Hepatocyte (in vitro differentiated cells): ENCODE measurements at regions not wholly inside any gene's neighbourhood (a gene's known extent, or its start where the extent isn't known, plus 50 kb on each side); places are given as distances from the start of the nearest gene placed in this dataset.

ENCODE experiments used
- DNase-seq: peaks from one replicate; pipeline ENCODE4 v3.0.0-alpha.2; 2016; ENCODE audit warnings: low spot score
- H2AFZ ChIP-seq: fragments of 200-600 bp; sonication (generic); 2 replicates; pipeline ENCODE4 v1.6.0; 2016; ENCODE audit warnings: antibody characterized with exemption, mild to moderate bottlenecking
- H3K27ac ChIP-seq: fragments of 200-600 bp; sonication (generic); 2 replicates; pipeline ENCODE4 v1.5.1; 2016; ENCODE audit warnings: mild to moderate bottlenecking
- H3K27me3 ChIP-seq: fragments of 200-600 bp; sonication (generic); 2 replicates; pipeline ENCODE4 v1.6.1; 2016
- H3K36me3 ChIP-seq: fragments of 200-600 bp; sonication (generic); replicated peaks from 2 replicates; pipeline ENCODE4 v1.5.1; 2016; ENCODE audit warnings: low read depth; ENCODE audit not compliant: insufficient read depth
- H3K4me1 ChIP-seq: fragments of 200-600 bp; sonication (generic); 2 replicates; pipeline ENCODE4 v1.5.1; 2016; ENCODE audit warnings: mild to moderate bottlenecking, moderate library complexity; ENCODE audit not compliant: insufficient read depth
- H3K4me2 ChIP-seq: fragments of 200-600 bp; sonication (generic); 2 replicates; pipeline ENCODE4 v1.6.0; 2016
- H3K4me3 ChIP-seq: fragments of 200-600 bp; sonication (generic); 2 replicates; pipeline ENCODE4 v1.5.1; 2016; ENCODE audit warnings: mild to moderate bottlenecking
- H3K79me2 ChIP-seq: fragments of 200-600 bp; sonication (generic); 2 replicates; pipeline ENCODE4 v1.6.0; 2017; ENCODE audit warnings: mild to moderate bottlenecking
- H3K9me2 ChIP-seq: fragments of 200-600 bp; sonication (generic); replicated peaks from 2 replicates; pipeline ENCODE4 v1.6.0; 2017; ENCODE audit warnings: mild to moderate bottlenecking; ENCODE audit not compliant: insufficient read depth
- H3K9me3 ChIP-seq: fragments of 200-600 bp; sonication (generic); 2 replicates; pipeline ENCODE4 v1.5.1; 2016; ENCODE audit warnings: low read depth, mild to moderate bottlenecking
- H4K20me1 ChIP-seq: fragments of 200-600 bp; sonication (generic); 2 replicates; pipeline ENCODE4 v1.6.0; 2016; ENCODE audit warnings: mild to moderate bottlenecking; ENCODE audit not compliant: insufficient read depth, poor library complexity, severe bottlenecking
- EZH2 ChIP-seq: fragments of 200-600 bp; sonication (generic); IDR thresholded peaks from 2 replicates; pipeline ENCODE4 v1.6.1; 2016; ENCODE audit warnings: antibody characterized with exemption, mild to moderate bottlenecking, borderline replicate concordance
- EZH2phosphoT487 ChIP-seq: fragments of 200-600 bp; sonication (generic); IDR thresholded peaks from one replicate; pipeline ENCODE4 v1.6.1; 2018; ENCODE audit warnings: antibody characterized with exemption, mild to moderate bottlenecking, low read depth, moderate library complexity; ENCODE audit not compliant: unreplicated experiment, severe bottlenecking
- WGBS: methylation state at CpG from one replicate; pipeline ENCODE4 v1.1.6; 2016; ENCODE audit warnings: low lambda C conversion rate; ENCODE audit errors: missing lambda C conversion rate; 5-methylcytosine and 5-hydroxymethylcytosine counted together
- TF ChIP-seq, protein P1 (sequence below): fragments of 200-600 bp; sonication (generic); IDR thresholded peaks from 2 replicates; pipeline ENCODE4 v1.5.1; 2016; ENCODE audit warnings: antibody characterized with exemption, mild to moderate bottlenecking; ENCODE audit not compliant: poor library complexity

DNA sequence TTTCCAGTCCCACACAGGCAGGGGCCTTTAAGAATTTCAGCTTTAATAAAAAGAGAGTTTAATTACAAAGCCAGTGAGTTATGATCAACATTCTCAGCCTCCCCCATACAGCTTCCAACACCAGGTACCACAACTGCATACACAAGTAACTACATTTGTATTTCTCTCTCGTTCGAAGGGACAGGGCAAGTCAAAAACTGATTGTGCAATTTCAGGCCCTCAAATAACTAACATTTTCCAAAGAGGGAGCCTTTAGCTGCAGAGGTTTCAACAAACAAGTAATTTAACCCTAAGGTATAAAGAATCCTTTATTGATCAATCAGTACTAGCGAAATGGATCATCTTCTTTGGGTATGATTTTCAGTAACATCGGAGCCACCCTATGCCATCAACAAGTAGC lies 142.4 kb downstream of the ZNF281 start:
- H3K36me3 ChIP-seq, result no peaks in the 10 kb centered on the region
- no peak overlapping the region for H3K4me3 ChIP-seq
- no peaks in the 10 kb centered on the region for H3K9me2 ChIP-seq
- no peaks in the 10 kb centered on the region for H3K9me3 ChIP-seq
- H2AFZ ChIP-seq, result no peak overlapping the region
- TF ChIP-seq EZH2, result no peak
- no peaks in the 10 kb centered on the region for H3K27me3 ChIP-seq
- 94% methylated on average over 4 of the region's 4 CpGs for WGBS
- H3K4me2 ChIP-seq, result no peak overlapping the region
- H3K79me2 ChIP-seq, result no peaks in the 10 kb centered on the region
- no peaks in the 10 kb centered on the region for H4K20me1 ChIP-seq
- H3K4me1 ChIP-seq, result no peaks in the 10 kb centered on the region
- no peak for DNase-seq
- H3K27ac ChIP-seq, result no peak overlapping the region

DNA sequence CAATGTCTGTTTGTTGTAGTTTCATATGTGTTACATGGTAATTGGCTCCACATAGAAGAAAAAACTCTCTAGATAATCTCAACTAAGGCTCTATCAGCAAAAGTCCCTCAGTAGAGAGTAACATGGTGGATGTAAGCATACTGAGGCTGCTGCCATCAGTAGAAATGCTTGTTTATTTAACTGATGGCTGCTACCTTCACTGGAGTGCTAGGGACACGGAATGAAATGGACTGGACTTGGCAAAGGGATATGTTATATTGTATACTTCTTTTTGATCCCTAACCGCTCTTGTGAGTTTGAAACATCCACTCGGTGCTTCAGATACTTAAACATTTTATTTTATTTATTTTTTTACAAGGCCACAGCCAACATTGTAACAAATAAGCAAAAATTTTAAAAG lies 143.0 kb downstream of the ZNF281 start:
- H2AFZ ChIP-seq, result no peak overlapping the region
- DNase-seq, result no peak
- no peak for TF ChIP-seq EZH2phosphoT487
- no peak for TF ChIP-seq EZH2
- TF ChIP-seq, protein P1, sequence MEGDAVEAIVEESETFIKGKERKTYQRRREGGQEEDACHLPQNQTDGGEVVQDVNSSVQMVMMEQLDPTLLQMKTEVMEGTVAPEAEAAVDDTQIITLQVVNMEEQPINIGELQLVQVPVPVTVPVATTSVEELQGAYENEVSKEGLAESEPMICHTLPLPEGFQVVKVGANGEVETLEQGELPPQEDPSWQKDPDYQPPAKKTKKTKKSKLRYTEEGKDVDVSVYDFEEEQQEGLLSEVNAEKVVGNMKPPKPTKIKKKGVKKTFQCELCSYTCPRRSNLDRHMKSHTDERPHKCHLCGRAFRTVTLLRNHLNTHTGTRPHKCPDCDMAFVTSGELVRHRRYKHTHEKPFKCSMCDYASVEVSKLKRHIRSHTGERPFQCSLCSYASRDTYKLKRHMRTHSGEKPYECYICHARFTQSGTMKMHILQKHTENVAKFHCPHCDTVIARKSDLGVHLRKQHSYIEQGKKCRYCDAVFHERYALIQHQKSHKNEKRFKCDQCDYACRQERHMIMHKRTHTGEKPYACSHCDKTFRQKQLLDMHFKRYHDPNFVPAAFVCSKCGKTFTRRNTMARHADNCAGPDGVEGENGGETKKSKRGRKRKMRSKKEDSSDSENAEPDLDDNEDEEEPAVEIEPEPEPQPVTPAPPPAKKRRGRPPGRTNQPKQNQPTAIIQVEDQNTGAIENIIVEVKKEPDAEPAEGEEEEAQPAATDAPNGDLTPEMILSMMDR, result no peak
- H3K79me2 ChIP-seq, result no peaks in the 10 kb centered on the region
- H3K36me3 ChIP-seq, result no peaks in the 10 kb centered on the region
- H3K9me2 ChIP-seq, result no peaks in the 10 kb centered on the region
- WGBS, result 95% methylated on average over 3 of the region's 3 CpGs
- H3K27me3 ChIP-seq, result no peaks in the 10 kb centered on the region
- no peak overlapping the region for H3K27ac ChIP-seq
- H3K4me2 ChIP-seq, result no peak overlapping the region
- no peaks in the 10 kb centered on the region for H3K9me3 ChIP-seq
- no peak overlapping the region for H3K4me3 ChIP-seq
- H4K20me1 ChIP-seq, result no peaks in the 10 kb centered on the region
- H3K4me1 ChIP-seq, result no peaks in the 10 kb centered on the region

DNA sequence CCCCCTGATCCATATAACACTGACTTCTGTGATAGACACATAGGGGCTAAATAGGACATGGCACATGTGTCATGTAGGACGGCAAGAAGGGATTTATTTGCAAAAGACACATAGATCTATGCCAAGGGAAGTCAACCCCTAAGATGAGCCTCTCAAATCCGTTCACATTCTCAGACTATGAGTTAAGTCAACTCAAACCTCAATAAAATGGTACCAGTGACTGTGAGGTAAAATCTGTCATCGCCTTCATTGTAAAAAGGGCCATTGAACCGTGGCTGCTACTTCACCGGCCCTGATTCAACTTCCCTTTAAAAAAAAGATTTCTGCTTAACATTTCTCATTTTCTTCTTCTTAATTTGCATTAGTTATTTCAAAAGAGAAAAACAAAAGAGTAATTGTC lies 144.0 kb downstream of the ZNF281 start:
- H3K4me2 ChIP-seq, result no peak overlapping the region
- no peak overlapping the region for H3K27ac ChIP-seq
- no peaks in the 10 kb centered on the region for H3K36me3 ChIP-seq
- WGBS, result 68% methylated on average over 5 of the region's 5 CpGs
- no peak overlapping the region for H2AFZ ChIP-seq
- no peaks in the 10 kb centered on the region for H3K27me3 ChIP-seq
- H3K4me1 ChIP-seq, result no peaks in the 10 kb centered on the region
- H3K9me2 ChIP-seq, result no peaks in the 10 kb centered on the region
- no peak for DNase-seq
- H4K20me1 ChIP-seq, result no peaks in the 10 kb centered on the region
- H3K79me2 ChIP-seq, result no peaks in the 10 kb centered on the region
- no peaks in the 10 kb centered on the region for H3K9me3 ChIP-seq
- H3K4me3 ChIP-seq, result no peak overlapping the region
- TF ChIP-seq EZH2, result no peak
- TF ChIP-seq, protein P1, result no peak
- no peak for TF ChIP-seq EZH2phosphoT487

DNA sequence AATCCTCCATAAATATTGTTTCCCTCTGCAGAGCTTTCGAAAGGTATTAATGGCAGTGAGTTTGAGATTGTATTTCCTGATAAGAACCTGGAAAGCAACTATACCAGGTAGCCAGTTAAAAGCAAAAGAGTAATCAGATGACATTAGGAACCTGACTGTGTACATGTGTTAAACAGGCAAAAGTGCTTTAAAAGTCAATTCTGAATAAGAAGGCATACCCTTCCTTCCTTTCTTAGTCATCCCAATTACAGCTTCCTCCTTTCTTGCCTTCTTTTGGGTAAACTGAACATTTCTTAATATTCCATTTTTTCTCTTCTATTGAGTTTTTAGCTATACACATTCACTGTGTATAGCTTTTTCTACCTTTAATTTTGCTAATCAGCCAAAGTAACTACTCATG lies 144.7 kb downstream of the ZNF281 start:
- H4K20me1 ChIP-seq, result no peaks in the 10 kb centered on the region
- no peak overlapping the region for H2AFZ ChIP-seq
- no peak overlapping the region for H3K27ac ChIP-seq
- no peaks in the 10 kb centered on the region for H3K36me3 ChIP-seq
- no peaks in the 10 kb centered on the region for H3K4me1 ChIP-seq
- WGBS, result 63% methylated on average over 1 of the region's 1 CpG
- H3K4me3 ChIP-seq, result no peak overlapping the region
- no peak for DNase-seq
- H3K9me2 ChIP-seq, result no peaks in the 10 kb centered on the region
- H3K27me3 ChIP-seq, result no peaks in the 10 kb centered on the region
- H3K4me2 ChIP-seq, result no peak overlapping the region
- H3K79me2 ChIP-seq, result no peaks in the 10 kb centered on the region
- H3K9me3 ChIP-seq, result no peaks in the 10 kb centered on the region
- TF ChIP-seq EZH2 (no peak), EZH2phosphoT487 (no peak)
- TF ChIP-seq, protein P1, result no peak
